ENCODE measurements at regions not wholly inside any gene's neighbourhood (a gene's known extent, or its start where the extent isn't known, plus 50 kb on each side); places are given as distances from the start of the nearest gene placed in this dataset.

DNA sequence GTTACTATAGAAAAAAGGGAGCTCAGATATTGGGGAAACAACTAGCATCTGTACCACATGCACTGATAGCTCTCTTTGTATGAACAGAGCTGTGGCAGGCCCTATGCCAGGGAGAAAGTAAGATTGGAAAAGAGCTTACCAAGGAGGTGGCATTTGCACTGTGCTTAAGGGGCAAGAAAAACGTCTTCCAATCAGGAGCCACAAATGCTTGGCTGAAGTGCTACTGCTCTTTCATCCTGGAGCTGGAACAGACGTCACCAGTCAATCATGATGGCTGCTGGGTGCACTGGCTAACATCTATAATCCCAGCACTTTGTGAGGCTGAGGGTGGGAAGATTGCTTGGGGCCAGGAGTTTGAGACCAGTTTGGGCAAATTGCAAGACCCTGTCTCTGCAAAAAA, 218.5 kb downstream of the SEC14L1 start:
- TF ChIP-seq FOXP2 (optimal IDR thresholded peaks at IDR 0.05; ENCODE audit: borderline replicate concordance, extremely low read depth, extremely low read length, insufficient read depth), result no peak
- no peak for TF ChIP-seq SIN3A (IDR thresholded peaks at IDR 0.05; ENCODE audit: borderline replicate concordance, insufficient read depth, low read length)
- TF ChIP-seq TAF1 (IDR thresholded peaks at IDR 0.05; ENCODE audit: borderline replicate concordance, insufficient read depth, low read length), result no peak
- no peak for TF ChIP-seq POLR2AphosphoS5 (IDR thresholded peaks at IDR 0.05; ENCODE audit: low read depth, low read length)
- TF ChIP-seq, protein P1, sequence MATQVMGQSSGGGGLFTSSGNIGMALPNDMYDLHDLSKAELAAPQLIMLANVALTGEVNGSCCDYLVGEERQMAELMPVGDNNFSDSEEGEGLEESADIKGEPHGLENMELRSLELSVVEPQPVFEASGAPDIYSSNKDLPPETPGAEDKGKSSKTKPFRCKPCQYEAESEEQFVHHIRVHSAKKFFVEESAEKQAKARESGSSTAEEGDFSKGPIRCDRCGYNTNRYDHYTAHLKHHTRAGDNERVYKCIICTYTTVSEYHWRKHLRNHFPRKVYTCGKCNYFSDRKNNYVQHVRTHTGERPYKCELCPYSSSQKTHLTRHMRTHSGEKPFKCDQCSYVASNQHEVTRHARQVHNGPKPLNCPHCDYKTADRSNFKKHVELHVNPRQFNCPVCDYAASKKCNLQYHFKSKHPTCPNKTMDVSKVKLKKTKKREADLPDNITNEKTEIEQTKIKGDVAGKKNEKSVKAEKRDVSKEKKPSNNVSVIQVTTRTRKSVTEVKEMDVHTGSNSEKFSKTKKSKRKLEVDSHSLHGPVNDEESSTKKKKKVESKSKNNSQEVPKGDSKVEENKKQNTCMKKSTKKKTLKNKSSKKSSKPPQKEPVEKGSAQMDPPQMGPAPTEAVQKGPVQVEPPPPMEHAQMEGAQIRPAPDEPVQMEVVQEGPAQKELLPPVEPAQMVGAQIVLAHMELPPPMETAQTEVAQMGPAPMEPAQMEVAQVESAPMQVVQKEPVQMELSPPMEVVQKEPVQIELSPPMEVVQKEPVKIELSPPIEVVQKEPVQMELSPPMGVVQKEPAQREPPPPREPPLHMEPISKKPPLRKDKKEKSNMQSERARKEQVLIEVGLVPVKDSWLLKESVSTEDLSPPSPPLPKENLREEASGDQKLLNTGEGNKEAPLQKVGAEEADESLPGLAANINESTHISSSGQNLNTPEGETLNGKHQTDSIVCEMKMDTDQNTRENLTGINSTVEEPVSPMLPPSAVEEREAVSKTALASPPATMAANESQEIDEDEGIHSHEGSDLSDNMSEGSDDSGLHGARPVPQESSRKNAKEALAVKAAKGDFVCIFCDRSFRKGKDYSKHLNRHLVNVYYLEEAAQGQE (IDR thresholded peaks at IDR 0.05; ENCODE audit: insufficient read depth in 1 of 2, low read depth in 2 of 2, low read length in 2 of 2), result no peak

DNA sequence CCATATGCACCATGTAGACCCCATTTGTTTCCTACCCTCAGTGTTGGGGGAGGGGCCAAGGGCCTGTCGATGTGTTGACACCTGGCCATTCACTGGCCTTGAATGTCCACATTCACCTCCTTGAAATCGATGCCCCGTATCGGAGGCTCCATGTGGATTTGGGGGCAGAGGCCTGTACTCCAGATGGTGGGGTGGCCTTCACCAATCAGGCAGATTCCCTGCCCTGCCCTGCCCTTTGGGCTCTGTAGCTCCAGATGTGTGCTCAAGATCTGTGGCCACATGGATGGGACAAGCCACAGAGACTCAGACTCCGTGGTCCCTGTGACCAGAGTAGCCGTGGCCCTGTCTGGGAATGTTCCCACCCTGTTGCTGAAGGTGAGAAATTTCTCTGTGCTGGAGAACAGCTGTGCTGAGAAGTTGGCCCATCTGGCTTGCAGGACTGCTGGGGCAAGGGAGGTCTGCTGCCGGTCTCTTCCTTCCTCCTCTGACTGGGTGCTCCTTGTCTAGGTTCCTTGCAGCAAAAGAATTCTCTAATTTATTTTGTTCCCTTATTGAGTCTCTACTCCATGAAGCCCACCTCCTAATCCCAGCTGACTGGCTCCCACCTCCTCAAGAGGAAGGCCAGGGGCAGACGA, 221.3 kb downstream of the SEC14L1 start:
- TF ChIP-seq SIN3A (IDR thresholded peaks at IDR 0.05; ENCODE audit: borderline replicate concordance, insufficient read depth, low read length), result no peak
- TF ChIP-seq POLR2AphosphoS5 (IDR thresholded peaks at IDR 0.05; ENCODE audit: low read depth, low read length), result no peak
- TF ChIP-seq TAF1 (IDR thresholded peaks at IDR 0.05; ENCODE audit: borderline replicate concordance, insufficient read depth, low read length), result no peak
- TF ChIP-seq FOXP2 (optimal IDR thresholded peaks at IDR 0.05; ENCODE audit: borderline replicate concordance, extremely low read depth, extremely low read length, insufficient read depth), result no peak
- TF ChIP-seq, protein P1 (IDR thresholded peaks at IDR 0.05; ENCODE audit: insufficient read depth in 1 of 2, low read depth in 2 of 2, low read length in 2 of 2), result no peak

DNA sequence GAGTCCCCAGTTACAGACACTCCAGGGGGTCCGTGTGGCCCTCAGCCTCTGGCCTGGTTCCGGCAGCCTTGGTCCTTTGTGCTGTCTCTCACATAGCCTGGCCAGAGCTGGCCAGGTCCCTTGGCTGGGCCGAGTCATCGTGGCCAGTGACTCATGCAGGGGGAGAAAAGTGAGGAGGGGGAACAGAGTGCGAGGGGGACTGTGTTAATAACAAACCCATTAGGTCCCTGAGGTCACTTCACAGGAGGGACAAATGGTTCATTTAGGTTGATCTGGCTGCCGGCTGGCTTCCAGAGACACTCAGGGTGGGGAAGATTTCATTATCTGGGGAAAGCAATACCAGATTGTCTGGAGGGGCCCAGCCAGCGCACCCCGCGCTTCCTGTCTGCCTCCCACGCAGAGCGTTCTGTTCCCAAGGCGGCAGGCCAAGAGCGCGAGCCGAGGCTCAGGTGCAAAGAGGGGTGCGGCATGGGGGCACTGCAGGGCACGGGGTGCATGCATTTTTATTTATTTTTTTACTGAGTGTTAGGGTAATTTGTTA, 223.1 kb downstream of the SEC14L1 start:
- TF ChIP-seq FOXP2 (optimal IDR thresholded peaks at IDR 0.05; ENCODE audit: borderline replicate concordance, extremely low read depth, extremely low read length, insufficient read depth) (no peak), SIN3A (IDR thresholded peaks at IDR 0.05; ENCODE audit: borderline replicate concordance, insufficient read depth, low read length) (no peak), TAF1 (IDR thresholded peaks at IDR 0.05; ENCODE audit: borderline replicate concordance, insufficient read depth, low read length) (no peak), POLR2AphosphoS5 (IDR thresholded peaks at IDR 0.05; ENCODE audit: low read depth, low read length) (no peak)
- TF ChIP-seq, protein P1 (IDR thresholded peaks at IDR 0.05; ENCODE audit: insufficient read depth in 1 of 2, low read depth in 2 of 2, low read length in 2 of 2), result no peak

DNA sequence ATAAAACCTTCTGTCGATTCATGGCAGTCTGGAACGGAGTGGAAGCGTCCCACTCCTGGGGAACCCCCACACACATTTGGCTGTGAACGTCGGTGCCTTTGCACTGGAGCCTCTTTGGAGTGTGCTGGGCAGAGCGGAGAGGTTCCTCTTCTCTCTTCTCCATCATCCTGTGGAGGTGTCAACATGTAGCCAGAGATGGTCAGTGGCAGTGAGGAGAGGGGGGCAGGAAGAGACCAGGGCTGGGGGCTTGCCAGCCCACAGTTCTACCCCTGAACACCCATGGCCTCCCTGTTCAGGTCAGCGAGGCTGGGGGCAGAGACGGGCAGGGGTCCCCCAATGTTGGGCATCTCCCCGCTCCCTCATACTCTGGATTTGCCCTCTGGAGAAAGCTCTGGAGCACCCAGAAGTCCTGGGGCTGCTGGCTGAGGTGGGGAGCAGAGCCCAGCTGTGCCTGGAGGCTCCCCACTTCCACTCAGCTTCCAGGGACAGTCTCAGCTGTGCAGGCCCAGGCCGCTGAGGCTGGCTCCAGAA, 223.7 kb downstream of the SEC14L1 start:
- TF ChIP-seq, protein P1 (IDR thresholded peaks at IDR 0.05; ENCODE audit: insufficient read depth in 1 of 2, low read depth in 2 of 2, low read length in 2 of 2), result no peak
- TF ChIP-seq SIN3A (IDR thresholded peaks at IDR 0.05; ENCODE audit: borderline replicate concordance, insufficient read depth, low read length), result no peak
- no peak for TF ChIP-seq TAF1 (IDR thresholded peaks at IDR 0.05; ENCODE audit: borderline replicate concordance, insufficient read depth, low read length)
- TF ChIP-seq POLR2AphosphoS5 (IDR thresholded peaks at IDR 0.05; ENCODE audit: low read depth, low read length), result no peak

Data from PFSK-1 (cell line).